ENCODE measurements at regions not wholly inside any gene's neighbourhood (a gene's known extent, or its start where the extent isn't known, plus 50 kb on each side); places are given as distances from the start of the nearest gene placed in this dataset.

DNA sequence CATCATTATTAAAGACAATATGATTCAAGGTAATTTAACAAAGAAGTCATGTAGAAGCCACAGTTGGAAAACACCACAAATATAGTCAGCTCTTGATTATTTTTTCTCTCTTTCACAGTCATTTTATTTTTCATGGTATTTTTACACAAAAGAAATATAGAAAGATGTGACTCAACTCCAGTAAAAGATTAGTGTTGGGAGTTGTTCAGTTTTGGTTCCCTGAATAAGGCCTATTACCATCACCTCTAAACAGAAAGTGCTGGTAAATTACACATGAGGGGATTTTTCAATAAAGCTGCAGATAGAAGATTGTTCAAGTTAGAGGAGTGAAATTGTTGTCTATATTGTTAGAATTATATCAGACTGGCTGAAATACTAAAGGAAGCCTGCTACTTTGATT is 107.0 kb downstream of the DDIT4L start:
- no peak for DNase-seq

- no peak for DNase-seq
These were observed 107.4 kb downstream of the DDIT4L start for GRCh38 chr4:100082852-100083251.

DNA sequence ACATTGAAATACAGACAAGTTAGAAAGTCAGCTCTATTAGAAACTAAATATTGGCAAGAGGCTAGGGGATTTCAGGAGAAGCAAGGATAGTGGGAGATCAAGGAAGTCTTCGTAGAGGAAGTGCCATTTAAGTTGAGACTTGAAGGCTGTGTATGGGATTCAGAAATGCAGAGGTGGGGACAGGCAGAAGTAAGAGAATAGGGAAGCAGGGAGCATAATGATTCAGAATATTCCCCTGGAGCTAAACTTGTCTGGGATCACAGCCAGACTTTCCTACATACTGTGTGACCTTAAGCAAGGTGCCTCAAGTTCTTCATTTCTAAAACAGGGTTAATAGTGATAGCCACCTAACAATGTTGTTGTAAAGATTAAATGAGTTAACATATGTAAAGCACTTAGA is 108.8 kb downstream of the DDIT4L start:
- peak in 1 of 2 donors; percentile 36 for DNase-seq

DNA sequence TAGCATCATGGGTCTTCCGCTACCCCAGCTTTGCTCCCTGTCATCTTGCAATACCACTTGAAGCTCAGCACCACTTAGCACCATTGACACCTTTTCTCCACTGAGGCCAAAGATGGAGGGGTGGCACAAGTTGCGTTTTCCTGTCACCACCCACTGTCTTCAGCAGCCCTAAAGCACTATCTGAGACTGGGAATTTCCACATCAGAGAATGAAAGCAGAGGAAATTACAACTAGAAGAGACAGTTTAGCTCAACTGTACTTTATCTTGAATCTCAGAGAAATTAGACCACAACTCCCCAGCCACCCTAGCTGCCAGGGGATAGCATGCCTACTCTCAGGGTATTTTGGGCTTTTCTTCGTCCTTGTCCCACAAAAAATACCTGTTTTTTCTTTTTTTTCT is 111.0 kb downstream of the DDIT4L start:
- DNase-seq = no peak

- no peak for DNase-seq
These were observed 113.5 kb downstream of the DDIT4L start for GRCh38 chr4:100076753-100077152.

DNA sequence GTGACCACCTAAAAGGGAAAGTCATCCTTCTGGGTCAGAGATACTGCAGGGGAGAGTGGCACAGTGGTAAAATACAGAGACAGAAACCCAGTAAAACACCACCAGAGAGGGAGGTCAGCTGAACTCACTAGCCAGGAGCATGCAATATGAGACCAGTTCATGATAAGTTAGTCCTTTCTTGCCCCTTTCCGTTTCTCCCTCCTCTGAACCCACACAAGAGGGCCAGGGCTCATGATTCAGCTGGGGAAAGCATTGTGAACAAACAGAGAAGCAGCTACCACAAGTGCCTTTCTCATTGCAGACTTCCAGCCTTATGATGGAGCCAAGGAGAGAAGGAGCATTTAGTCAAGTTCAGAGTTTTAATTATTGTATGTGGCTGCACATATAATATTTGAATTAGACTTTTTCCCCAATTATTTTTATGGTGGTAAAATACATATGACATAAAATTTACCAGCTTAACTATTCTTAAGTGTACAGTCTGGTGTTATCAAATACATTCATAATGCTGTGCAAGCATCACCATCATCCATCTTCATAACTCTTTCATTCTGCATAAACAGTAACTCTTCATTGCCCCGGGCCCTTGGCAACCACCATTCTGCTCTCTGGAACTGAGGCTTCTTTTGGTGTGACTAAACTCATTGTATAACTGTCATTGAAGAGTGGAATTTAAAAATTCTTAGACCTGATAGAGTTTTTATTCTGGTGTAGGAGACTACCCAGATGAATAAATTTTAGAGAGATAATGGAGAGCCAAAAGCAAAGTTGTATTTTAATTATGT is 114.6 kb downstream of the DDIT4L start:
- DNase-seq = no peak

- DNase-seq = no peak
These were observed 115.2 kb downstream of the DDIT4L start for GRCh38 chr4:100075056-100075455.

- no peak for DNase-seq
These were observed 118.8 kb downstream of the DDIT4L start for GRCh38 chr4:100071506-100071905.

GRCh38 chr4:100070868-100071267 is 119.4 kb downstream of the DDIT4L start:
- DNase-seq = no peak

- no peak for DNase-seq
These were observed 119.1 kb upstream of the H2AZ1 start for GRCh38 chr4:100069207-100069606.

GRCh38 chr4:100067255-100067654 is 117.2 kb upstream of the H2AZ1 start:
- no peak for DNase-seq

- DNase-seq = no peak
These were observed 113.3 kb upstream of the H2AZ1 start for GRCh38 chr4:100063355-100063754.

DNA sequence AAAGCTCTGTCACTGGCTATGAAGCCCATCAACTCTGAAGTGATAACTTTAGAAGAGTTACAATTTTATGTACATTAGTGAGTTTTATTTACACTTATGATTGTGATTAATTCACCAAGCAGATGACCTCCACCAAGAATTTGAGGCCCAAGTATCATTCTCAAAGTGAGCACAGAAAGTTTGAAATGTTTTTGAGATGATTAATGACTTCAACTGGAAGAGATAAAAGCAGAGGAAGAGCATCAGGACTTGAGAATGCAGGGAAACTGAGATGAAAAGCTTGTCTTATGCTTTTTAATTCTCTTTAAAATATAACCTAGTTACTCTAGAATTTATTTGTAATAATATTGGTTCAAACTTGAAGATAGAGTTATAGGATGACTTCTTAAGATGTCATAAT is 112.8 kb upstream of the H2AZ1 start:
- no peak for DNase-seq

DNA sequence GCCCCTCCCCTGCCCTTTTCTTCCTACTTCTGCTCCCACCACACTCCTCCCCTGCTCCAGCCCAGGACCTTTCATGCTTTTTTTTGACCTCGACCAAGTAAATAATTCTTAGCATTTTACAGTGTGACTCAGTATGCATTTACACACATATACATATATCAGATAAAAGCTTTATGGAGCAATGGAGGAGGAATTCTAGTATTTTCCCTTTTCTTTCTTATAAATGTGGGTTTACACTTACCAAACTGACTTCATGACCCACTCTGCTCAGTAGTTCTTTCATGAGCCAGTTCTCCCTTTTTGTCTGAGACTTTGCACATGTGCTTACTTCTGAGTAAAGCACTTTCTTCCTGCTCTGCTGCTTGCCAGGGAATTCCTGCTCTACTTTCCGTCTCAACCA is 111.8 kb upstream of the H2AZ1 start:
- no peak for DNase-seq

- no peak for DNase-seq
These were observed 110.8 kb upstream of the H2AZ1 start for GRCh38 chr4:100060765-100061416.

DNA sequence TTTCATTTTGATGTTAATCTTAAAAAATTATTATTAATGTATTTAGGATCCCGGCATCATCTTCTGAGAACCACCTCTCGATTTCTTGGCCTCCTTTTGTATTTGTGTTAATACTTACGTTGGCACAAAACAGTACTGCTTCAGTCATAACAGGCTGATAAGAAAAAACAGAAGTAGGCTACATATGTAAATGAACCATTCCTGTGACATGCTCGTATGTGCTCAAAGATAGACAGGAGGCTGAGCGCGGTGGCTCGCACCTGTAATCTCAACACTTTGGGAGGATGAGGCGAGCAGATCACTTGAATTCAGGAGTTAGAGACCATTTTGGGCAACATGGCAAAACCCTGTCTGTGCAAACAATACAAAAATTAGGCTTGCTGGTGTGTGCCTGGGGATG is 109.4 kb upstream of the H2AZ1 start:
- no peak for DNase-seq

- no peak for DNase-seq
These were observed 106.6 kb upstream of the H2AZ1 start for GRCh38 chr4:100056701-100057100.

- DNase-seq = no peak
These were observed 104.0 kb upstream of the H2AZ1 start for GRCh38 chr4:100054071-100054470.

- no peak for DNase-seq
These were observed 99.8 kb upstream of the H2AZ1 start for GRCh38 chr4:100049872-100050271.

DNA sequence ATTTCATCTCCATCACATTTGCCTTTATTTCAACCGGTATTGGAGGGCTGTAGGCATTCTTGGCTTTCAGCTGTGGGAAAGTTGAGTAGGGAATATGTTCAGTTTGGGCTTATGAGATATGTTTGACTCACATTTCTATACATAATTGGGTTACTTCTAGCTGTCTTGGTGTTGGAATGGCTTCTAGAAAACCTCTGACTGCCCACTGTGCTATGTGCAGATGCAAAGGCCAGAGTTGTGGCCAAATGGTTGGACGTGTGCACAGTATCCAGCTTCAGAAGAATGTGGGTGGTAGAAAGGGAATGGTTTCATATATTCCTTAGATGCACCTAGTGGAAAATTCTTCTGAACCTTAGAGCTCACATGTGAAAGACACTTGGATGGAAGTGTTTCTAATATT is 92.6 kb upstream of the H2AZ1 start:
- DNase-seq = no peak

- DNase-seq = no peak
These were observed 92.2 kb upstream of the H2AZ1 start for GRCh38 chr4:100042235-100042634.

DNA sequence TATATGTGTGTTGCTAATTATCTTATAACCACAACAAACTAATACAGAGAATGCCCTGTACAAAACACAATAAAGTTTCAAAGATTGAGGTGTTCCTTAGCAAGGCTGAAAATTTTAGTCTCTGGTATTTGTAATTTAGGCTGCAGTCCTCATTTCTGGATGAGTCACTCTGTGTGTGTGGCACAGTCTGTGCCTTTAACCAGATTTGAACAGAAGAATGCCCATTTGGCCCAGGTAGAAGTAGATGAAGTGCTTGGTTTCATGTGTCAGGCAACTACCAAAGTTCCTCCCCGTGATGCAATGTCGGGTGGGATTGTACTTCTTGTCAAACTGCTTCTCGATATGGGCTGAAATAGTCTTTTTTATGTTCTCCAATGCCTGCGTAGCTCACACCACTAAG is 91.6 kb upstream of the H2AZ1 start:
- no peak for DNase-seq

DNA sequence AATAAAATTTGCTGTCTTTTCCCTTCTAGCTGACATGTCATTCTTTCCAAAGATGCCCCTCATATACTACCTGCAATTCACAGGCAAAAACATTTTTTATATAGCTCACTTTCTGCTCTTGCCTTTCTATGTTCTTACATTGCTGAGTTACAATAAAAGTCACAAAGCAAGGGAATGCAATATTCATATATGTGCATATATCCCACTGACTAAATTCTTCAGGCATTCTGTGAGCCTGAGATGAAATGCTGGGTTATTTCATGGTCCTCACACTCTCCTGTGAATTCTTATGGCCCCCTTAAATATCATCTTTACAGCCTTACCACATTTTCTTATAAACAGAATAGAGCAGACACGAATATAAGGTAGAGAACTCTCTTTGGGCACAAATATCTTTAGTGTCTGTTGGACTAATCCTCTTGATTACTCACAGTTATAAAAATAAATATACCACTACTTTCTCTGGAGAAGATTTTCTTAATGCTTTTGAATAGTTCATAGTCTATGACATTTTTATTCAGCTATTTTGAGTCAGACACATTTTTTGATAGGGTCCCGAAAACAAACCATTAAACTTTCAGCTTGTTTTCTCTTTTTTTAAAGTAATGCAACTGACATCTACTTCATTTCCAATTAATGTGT is 84.1 kb upstream of the H2AZ1 start:
- no peak for DNase-seq

GRCh38 chr4:100026066-100026465 is 76.0 kb upstream of the H2AZ1 start:
- DNase-seq = no peak
